ENCODE measurements at regions not wholly inside any gene's neighbourhood (a gene's known extent, or its start where the extent isn't known, plus 50 kb on each side); places are given as distances from the start of the nearest gene placed in this dataset.

- DNase-seq (ENCODE audit: low read depth) (no peak), FAIRE-seq (no peak)
- H3K4me3 ChIP-seq (ENCODE audit: low read depth, low read length), result no peak overlapping the region
- H3K36me3 ChIP-seq (ENCODE audit: control insufficient read depth, insufficient read depth, low read length), result no peaks in the 10 kb centered on the region
- H3K27me3 ChIP-seq (ENCODE audit: control insufficient read depth, insufficient read depth, low read length), result peaks cover 1% of the 10 kb centered on the region
- no peak for TF ChIP-seq CTCF (IDR thresholded peaks at IDR 0.05; ENCODE audit: insufficient read depth, low read length, severe bottlenecking)
These were observed 73.7 kb downstream of the NAV1 start for GRCh38 chr1:201612645-201613044.

- FAIRE-seq, result no peak
These were observed 75.5 kb downstream of the NAV1 start for GRCh38 chr1:201614262-201615015.

GRCh38 chr1:201617157-201617556, 78.2 kb downstream of the NAV1 start:
- TF ChIP-seq CTCF (IDR thresholded peaks at IDR 0.05; ENCODE audit: insufficient read depth, low read length, severe bottlenecking), result no peak
- Histone ChIP-seq H3K4me3 (ENCODE audit: low read depth, low read length) (no peak overlapping the region), H3K27me3 (ENCODE audit: control insufficient read depth, insufficient read depth, low read length) (no peaks in the 10 kb centered on the region), H3K36me3 (ENCODE audit: control insufficient read depth, insufficient read depth, low read length) (no peaks in the 10 kb centered on the region)
- no peak for DNase-seq (ENCODE audit: low read depth)
- FAIRE-seq, result no peak

More at GRCh38 chr1:201614262-201615015, 75.5 kb downstream of the NAV1 start:
- no peak for TF ChIP-seq CTCF (IDR thresholded peaks at IDR 0.05; ENCODE audit: insufficient read depth, low read length, severe bottlenecking)
- DNase-seq (ENCODE audit: low read depth), result no peak
- no peak overlapping the region for H3K4me3 ChIP-seq (ENCODE audit: low read depth, low read length)
- H3K27me3 ChIP-seq (ENCODE audit: control insufficient read depth, insufficient read depth, low read length), result peaks cover 1% of the 10 kb centered on the region
- no peaks in the 10 kb centered on the region for H3K36me3 ChIP-seq (ENCODE audit: control insufficient read depth, insufficient read depth, low read length)

- no peak for TF ChIP-seq CTCF (IDR thresholded peaks at IDR 0.05; ENCODE audit: insufficient read depth, low read length, severe bottlenecking)
- DNase-seq (ENCODE audit: low read depth) (no peak), FAIRE-seq (no peak)
- H3K27me3 ChIP-seq (ENCODE audit: control insufficient read depth, insufficient read depth, low read length), result peaks cover 2% of the 10 kb centered on the region
- H3K36me3 ChIP-seq (ENCODE audit: control insufficient read depth, insufficient read depth, low read length), result no peaks in the 10 kb centered on the region
- no peak overlapping the region for H3K4me3 ChIP-seq (ENCODE audit: low read depth, low read length)
These were observed 79.5 kb downstream of the NAV1 start for GRCh38 chr1:201618389-201618788.

- DNase-seq (ENCODE audit: low read depth) (no peak), FAIRE-seq (no peak)
- TF ChIP-seq CTCF (IDR thresholded peaks at IDR 0.05; ENCODE audit: insufficient read depth, low read length, severe bottlenecking), result no peak
- H3K27me3 ChIP-seq (ENCODE audit: control insufficient read depth, insufficient read depth, low read length), result peaks cover 2% of the 10 kb centered on the region
- no peak overlapping the region for H3K4me3 ChIP-seq (ENCODE audit: low read depth, low read length)
- H3K36me3 ChIP-seq (ENCODE audit: control insufficient read depth, insufficient read depth, low read length), result no peaks in the 10 kb centered on the region
These were observed 80.0 kb downstream of the NAV1 start for GRCh38 chr1:201618905-201619304.

- peaks cover 2% of the 10 kb centered on the region for H3K27me3 ChIP-seq (ENCODE audit: control insufficient read depth, insufficient read depth, low read length)
- DNase-seq (ENCODE audit: low read depth) (no peak), FAIRE-seq (no peak)
- TF ChIP-seq CTCF (IDR thresholded peaks at IDR 0.05; ENCODE audit: insufficient read depth, low read length, severe bottlenecking), result no peak
- no peaks in the 10 kb centered on the region for H3K36me3 ChIP-seq (ENCODE audit: control insufficient read depth, insufficient read depth, low read length)
- H3K4me3 ChIP-seq (ENCODE audit: low read depth, low read length), result no peak overlapping the region
These were observed 80.6 kb downstream of the NAV1 start for GRCh38 chr1:201619513-201619912.
